Upper lobe of right lung (tissue), 1 donor: ENCODE measurements at regions not wholly inside any gene's neighbourhood (a gene's known extent, or its start where the extent isn't known, plus 50 kb on each side); places are given as distances from the start of the nearest gene placed in this dataset.

Experiments
- ATAC-seq: fragments of 200-7000 bp; cut with Tn5 transposase; one replicate; pipeline ENCODE4 v1.9.1; 2020; ENCODE audit warnings: mild to moderate bottlenecking, moderate library complexity
- DNase-seq: peaks from one replicate; pipeline ENCODE4 v3.0.0-alpha.2; 2020
- H3K27ac ChIP-seq: fragments of 200-600 bp; one replicate; pipeline ENCODE4 v1.8.0; 2022
- H3K27me3 ChIP-seq: fragments of 200-600 bp; one replicate; pipeline ENCODE4 v1.8.0; 2022; ENCODE audit warnings: mild to moderate bottlenecking
- H3K36me3 ChIP-seq: fragments of 200-600 bp; one replicate; pipeline ENCODE4 v1.8.0; 2022
- H3K4me1 ChIP-seq: fragments of 200-600 bp; one replicate; pipeline ENCODE4 v1.8.0; 2022
- H3K4me3 ChIP-seq: fragments of 200-600 bp; one replicate; pipeline ENCODE4 v1.8.0; 2022; ENCODE audit warnings: mild to moderate bottlenecking
- H3K9me3 ChIP-seq: fragments of 200-600 bp; one replicate; pipeline ENCODE4 v1.8.0; 2022
- CTCF ChIP-seq: fragments of 200-600 bp; IDR thresholded peaks from one replicate; pipeline ENCODE4 v1.8.0; 2022; ENCODE audit warnings: antibody characterized with exemption
- intact Hi-C: fragments of 100-400 bp; cut with DNase I; formaldehyde crosslinking; loops from one replicate; pipeline ENCODE4 v1.11.0; 2022
- donor health status: DM: no; HTN: yes; CAD: no; lungs with severe emphysema.

- Histone ChIP-seq H3K4me1 (no peaks in the 10 kb centered on the region), H3K27me3 (no peaks in the 10 kb centered on the region), H3K27ac (no peak overlapping the region), H3K9me3 (no peaks in the 10 kb centered on the region), H3K4me3 (no peak overlapping the region), H3K36me3 (no peaks in the 10 kb centered on the region)
- DNase-seq (no peak), ATAC-seq (no peak)
- no peak for TF ChIP-seq CTCF
- intact Hi-C loops: no loop called here
Measured at GRCh38 chr3:34876997-34877396, 762.3 kb upstream of the ARPP21 start.

DNA sequence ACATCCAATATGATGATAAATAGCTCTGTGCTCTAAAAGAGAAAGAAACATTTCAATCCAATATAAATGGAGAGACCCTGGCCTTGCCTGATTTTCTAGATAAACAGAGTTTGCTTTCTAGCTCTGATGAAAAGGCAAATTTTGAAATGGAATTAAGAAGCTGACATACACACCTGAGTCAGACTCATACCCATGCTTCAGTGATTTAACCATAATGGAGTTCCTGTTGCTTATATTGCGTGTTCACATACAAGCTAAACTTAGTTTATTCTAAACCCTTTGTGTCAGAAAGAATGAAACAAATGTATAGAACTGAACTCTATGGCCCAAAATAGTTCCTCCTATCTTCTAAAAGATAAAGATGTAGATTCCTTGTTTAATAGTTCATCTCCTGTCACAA, 760.8 kb upstream of the ARPP21 start:
- intact Hi-C loops: no loop called here
- H3K4me3 ChIP-seq: no peak overlapping the region
- no peak for TF ChIP-seq CTCF

GRCh38 chr3:34881026-34881425, 758.3 kb upstream of the ARPP21 start:
- intact Hi-C loops: no loop called here
- Histone ChIP-seq H3K36me3 (no peaks in the 10 kb centered on the region), H3K27me3 (no peaks in the 10 kb centered on the region), H3K4me3 (no peak overlapping the region), H3K9me3 (no peaks in the 10 kb centered on the region), H3K4me1 (no peaks in the 10 kb centered on the region), H3K27ac (no peak overlapping the region)
- ATAC-seq: no peak
- DNase-seq: no peak
- no peak for TF ChIP-seq CTCF

More for the DNA sequence above, 760.8 kb upstream of the ARPP21 start:
- no peaks in the 10 kb centered on the region for H3K36me3 ChIP-seq
- DNase-seq (no peak), ATAC-seq (no peak)
- H3K9me3 ChIP-seq: no peaks in the 10 kb centered on the region
- H3K27ac ChIP-seq: no peak overlapping the region
- no peaks in the 10 kb centered on the region for H3K27me3 ChIP-seq
- H3K4me1 ChIP-seq: no peaks in the 10 kb centered on the region

GRCh38 chr3:34882764-34883163, 756.6 kb upstream of the ARPP21 start:
- Histone ChIP-seq H3K9me3 (no peaks in the 10 kb centered on the region), H3K4me3 (no peak overlapping the region), H3K27me3 (no peaks in the 10 kb centered on the region), H3K27ac (no peak overlapping the region), H3K36me3 (no peaks in the 10 kb centered on the region), H3K4me1 (no peaks in the 10 kb centered on the region)
- intact Hi-C loops: no loop called here
- no peak for TF ChIP-seq CTCF
- no peak for ATAC-seq
- DNase-seq: no peak

DNA sequence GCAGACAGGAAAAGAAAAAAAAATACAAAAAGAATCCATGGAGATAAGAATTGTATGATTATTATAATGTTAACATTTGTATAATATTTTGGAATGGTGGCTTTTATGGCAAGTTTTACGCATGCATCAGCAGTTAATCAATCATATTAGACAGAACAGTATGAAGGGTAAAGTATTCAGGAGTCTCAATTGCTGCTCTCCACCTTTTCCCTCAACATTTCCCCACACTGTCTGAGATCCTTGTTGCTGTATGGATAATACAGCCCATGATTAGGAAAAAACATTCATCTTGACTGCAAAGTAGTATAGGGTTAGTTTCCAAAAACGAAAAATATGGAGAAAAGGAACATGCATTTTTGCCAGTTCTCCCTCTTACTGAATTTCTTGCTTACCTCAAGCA, 755.3 kb upstream of the ARPP21 start:
- H3K27me3 ChIP-seq: no peaks in the 10 kb centered on the region
- no peaks in the 10 kb centered on the region for H3K36me3 ChIP-seq
- ATAC-seq (no peak), DNase-seq (no peak)
- intact Hi-C loops: no loop called here
- no peak overlapping the region for H3K4me3 ChIP-seq
- H3K4me1 ChIP-seq: no peaks in the 10 kb centered on the region
- H3K27ac ChIP-seq: no peak overlapping the region
- H3K9me3 ChIP-seq: no peaks in the 10 kb centered on the region
- no peak for TF ChIP-seq CTCF

DNA sequence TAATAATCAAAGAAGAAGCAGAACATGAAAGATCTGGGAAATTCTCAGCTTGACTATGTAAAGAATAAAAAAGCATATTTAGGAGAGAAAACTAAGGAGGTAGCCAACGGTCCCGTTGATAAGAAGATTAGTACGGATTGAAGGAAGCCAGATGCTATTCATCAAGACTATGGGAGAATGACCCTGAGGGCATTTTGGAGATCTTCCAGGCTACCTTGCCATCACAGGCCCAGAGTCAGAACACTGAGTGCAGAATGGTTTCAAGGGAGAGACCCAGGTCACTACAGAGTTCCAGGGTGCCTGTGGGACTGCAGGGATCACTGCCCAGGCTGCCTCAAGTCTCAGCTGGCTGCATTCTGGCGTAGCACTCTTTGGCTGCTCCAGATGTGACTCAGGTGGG, 752.9 kb upstream of the ARPP21 start:
- Histone ChIP-seq H3K4me1 (no peaks in the 10 kb centered on the region), H3K27me3 (no peaks in the 10 kb centered on the region)
- intact Hi-C loops: no loop called here

More for the DNA sequence above, 752.9 kb upstream of the ARPP21 start:
- no peak for TF ChIP-seq CTCF
- no peak overlapping the region for H3K27ac ChIP-seq
- no peak for DNase-seq
- ATAC-seq: no peak
- H3K36me3 ChIP-seq: no peaks in the 10 kb centered on the region
- no peak overlapping the region for H3K4me3 ChIP-seq
- H3K9me3 ChIP-seq: no peaks in the 10 kb centered on the region
